HFF-Myc (cell line): ENCODE measurements at regions not wholly inside any gene's neighbourhood (a gene's known extent, or its start where the extent isn't known, plus 50 kb on each side); places are given as distances from the start of the nearest gene placed in this dataset.
"Not testable (repeated sequence)": the region's sequence is repeated elsewhere in the genome, so short reads cannot be mapped to it uniquely, and the experiment has no call there.

Experiments used
- DNase-seq: peaks from one replicate; pipeline ENCODE4 v3.0.0-alpha.2; 2011; ENCODE audit warnings: low read depth; ENCODE audit errors: extremely low read depth
- H3K4me3 ChIP-seq: replicated peaks from 2 replicates; pipeline ENCODE4 v1.5.1; 2011; ENCODE audit warnings: low read depth, mild to moderate bottlenecking, control low read depth, low read length
- TF ChIP-seq, protein P1 (sequence below): IDR thresholded peaks from 2 replicates; pipeline ENCODE4 v1.5.1; 2012; ENCODE audit warnings: mild to moderate bottlenecking, low read depth, low read length, control low read depth; ENCODE audit errors: missing control alignments

DNA sequence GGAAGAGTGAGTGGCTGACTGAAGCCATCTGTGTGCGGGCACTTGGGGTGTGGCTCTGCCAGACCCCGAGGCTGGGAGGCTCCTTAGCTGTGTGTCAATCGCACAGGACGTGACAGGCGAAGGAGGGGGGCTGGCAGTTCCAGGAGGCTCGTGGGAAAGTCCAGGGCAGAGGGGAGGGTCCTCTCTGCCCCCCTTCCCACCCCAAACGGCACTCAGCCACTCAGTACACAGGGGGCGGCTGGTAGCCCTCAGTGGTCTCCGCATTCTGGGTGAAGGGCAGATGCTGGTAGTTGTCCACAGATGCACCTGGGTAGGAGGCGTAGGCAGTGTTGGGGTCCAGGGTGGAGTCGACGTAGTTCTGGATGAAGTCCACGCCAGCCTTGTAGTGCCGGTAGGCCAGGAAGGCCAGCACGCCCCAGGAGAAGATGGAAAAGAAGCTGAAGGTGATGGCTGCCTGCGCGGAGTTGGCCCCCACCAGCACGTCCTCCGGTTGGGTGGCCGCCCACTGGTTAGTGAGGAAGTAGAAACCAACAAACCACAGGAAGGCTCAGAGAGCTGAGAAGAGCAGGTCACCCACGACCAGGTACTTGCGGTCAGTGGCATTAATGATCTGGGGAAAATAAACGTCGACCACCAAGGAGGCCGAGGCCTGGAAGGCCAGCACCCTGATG lies 85.4 kb upstream of the CEP78 start:
- TF ChIP-seq, protein P1, sequence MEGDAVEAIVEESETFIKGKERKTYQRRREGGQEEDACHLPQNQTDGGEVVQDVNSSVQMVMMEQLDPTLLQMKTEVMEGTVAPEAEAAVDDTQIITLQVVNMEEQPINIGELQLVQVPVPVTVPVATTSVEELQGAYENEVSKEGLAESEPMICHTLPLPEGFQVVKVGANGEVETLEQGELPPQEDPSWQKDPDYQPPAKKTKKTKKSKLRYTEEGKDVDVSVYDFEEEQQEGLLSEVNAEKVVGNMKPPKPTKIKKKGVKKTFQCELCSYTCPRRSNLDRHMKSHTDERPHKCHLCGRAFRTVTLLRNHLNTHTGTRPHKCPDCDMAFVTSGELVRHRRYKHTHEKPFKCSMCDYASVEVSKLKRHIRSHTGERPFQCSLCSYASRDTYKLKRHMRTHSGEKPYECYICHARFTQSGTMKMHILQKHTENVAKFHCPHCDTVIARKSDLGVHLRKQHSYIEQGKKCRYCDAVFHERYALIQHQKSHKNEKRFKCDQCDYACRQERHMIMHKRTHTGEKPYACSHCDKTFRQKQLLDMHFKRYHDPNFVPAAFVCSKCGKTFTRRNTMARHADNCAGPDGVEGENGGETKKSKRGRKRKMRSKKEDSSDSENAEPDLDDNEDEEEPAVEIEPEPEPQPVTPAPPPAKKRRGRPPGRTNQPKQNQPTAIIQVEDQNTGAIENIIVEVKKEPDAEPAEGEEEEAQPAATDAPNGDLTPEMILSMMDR: no peak
- DNase-seq: no peak
- no peak overlapping the region for H3K4me3 ChIP-seq

DNA sequence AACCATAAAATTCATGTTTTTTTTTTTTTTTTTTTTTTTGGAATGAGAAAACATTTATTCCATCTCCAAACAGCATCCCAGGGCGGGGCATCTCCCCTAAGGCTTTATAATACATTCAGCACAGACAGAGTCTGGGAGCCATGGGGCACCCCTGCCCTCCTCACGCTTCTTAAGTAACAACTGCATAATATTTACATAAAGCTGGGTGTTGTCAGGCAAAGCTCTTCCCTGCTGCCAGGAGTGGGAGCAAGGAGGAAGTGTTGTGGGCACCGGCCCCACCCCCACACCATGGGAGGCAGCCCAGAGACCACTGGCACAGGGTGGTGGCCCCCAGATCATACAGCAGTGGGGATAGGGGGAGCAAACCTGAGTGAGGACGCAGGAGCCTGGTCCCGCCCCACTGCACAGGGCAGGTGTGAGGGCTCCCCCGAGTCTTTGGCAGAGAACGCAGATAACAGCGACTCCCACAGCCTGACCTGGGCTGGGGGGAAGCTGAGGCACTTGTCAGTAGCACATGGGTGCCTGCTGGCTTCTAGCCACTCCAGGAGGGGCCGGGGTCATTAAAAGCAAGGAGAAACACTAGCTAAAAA lies 86.1 kb upstream of the CEP78 start:
- no peak overlapping the region for H3K4me3 ChIP-seq
- no peak for DNase-seq
- TF ChIP-seq, protein P1: no peak

DNA sequence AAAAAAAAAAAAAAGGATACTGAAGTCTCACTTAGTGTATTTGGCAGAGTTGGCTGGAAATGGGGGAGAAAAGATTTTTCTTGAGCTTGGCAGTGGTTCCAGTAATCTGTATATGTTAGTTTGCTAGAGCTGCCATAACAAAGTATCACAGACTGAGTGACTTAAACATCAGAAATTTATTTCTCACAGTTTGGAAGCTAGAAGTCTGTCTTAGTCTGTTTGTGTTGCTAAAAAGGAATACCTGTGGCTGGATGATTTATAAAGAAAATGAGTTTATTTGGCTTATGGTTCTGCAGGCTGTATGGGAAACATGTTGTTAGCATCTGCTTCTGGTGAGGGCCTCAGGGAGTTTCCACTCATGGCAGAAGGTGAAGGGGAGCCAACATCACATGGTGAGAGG lies 89.6 kb upstream of the CEP78 start:
- TF ChIP-seq, protein P1: no peak
- H3K4me3 ChIP-seq: no peak overlapping the region
- no peak for DNase-seq

DNA sequence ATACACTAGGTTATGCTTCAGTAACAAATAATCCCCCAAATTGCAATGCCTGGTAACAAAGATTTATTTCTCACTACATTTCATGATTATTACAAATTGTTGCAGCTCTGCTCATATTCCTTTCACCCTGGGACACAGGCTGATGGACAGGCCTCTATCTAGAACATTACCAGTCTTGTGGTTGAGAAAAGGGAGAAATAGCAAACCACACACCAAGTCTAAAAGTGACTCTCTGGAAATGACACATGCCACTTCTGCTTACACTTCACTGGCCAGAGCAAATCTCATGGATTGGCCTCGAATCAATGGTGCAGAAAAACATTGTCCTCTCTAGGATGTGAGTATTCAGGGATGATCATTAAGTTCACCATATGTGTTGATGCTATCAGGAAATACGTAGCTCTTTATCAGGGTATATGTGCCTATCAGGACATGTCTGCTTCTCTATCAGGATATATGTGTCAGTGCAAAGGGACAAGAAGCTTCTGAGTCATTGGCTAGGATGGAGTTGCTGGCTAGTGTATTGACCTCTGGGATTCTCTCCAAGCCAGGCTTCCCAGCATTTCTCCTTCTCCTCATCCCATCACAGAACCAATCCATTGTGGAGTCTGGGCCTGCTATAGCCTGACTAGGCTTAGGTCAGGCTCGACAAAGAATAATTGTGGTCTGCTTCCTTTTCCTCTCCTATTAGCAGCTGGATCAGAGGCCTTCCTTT lies 91.1 kb upstream of the CEP78 start:
- no peak for DNase-seq
- H3K4me3 ChIP-seq: no peak overlapping the region
- TF ChIP-seq, protein P1: no peak

DNA sequence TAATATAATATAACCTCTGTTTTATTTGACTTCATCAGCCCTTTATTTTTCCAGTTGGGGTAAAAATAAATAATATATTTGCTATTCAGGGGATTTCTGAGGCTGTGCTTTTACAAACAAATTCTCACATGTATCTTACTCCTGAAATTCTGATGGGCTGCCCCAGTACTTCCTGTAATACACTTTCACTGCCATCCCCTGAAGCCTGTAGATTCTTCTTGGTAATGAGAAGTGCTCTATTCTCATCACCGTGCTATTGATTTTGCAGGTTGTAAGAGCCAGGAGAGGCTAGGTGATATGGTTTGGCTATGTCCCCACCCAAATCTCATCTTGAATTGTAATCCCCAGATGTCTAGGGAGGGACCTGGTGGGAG lies 91.9 kb upstream of the CEP78 start:
- TF ChIP-seq, protein P1: no peak
- no peak for DNase-seq
- no peak overlapping the region for H3K4me3 ChIP-seq

DNA sequence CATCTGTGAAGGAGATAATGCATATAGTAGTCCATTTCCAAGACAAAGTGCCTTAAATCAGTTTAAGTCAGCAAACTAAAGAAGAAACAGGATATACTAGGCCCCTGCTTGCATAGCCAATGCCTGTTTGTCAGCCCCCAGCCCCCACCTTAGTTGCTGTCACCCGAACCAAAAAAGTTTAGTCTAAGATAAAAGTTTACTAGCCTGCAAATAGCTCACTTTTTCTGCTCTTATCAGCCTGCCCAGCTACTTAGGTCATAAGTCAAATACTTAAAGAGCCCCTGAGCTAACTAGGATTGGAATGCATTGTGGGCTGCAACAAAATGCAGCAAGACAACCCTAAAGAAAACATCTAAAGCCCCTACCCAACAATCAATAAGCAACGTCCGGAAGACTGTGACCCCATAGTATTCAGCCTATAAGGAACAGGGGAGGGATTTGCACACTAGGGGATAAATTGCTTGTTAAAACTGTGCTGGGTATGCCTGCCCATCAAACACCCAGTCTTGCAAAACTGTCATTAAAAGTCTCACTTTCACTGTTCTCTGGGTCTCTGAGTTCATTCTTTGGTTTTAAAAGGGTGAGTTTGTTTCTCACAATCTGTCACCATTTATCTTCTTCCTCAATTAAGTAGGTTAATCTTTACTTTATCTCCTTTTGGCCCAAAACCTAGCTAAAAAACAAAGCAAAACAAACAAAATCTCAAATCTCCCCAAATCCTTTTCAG lies 92.4 kb upstream of the CEP78 start:
- DNase-seq: no peak
- no peak overlapping the region for H3K4me3 ChIP-seq
- TF ChIP-seq, protein P1: no peak

DNA sequence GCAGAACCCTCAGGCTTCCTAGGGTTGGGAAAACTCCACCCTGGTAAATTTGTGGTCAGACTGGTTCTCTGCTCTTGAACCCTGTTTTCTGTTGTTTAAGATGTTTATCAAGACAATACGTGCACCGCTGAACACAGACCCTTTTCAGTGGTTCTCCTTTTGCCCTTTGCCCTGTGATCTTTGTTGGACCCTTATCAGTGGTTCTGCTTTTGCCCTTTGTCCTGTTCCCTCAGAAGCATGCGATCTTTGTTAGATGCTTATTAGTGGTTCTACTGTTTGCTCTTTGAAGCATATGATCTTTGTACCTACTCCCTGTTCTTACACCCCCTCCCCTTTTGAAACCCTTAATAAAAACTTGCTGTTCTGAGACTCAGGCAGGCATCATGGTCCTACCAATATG lies 93.6 kb upstream of the CEP78 start:
- DNase-seq, H3K4me3 ChIP-seq: not testable (repeated sequence)
